ENCODE measurements at regions not wholly inside any gene's neighbourhood (a gene's known extent, or its start where the extent isn't known, plus 50 kb on each side); places are given as distances from the start of the nearest gene placed in this dataset.

GRCh38 chr18:53747210-53747609, 477.3 kb downstream of the MBD2 start:
- DNase-seq, result no peak

GRCh38 chr18:53745986-53746385, 478.5 kb downstream of the MBD2 start:
- DNase-seq, result no peak

- DNase-seq, result no peak
These were observed 479.1 kb downstream of the MBD2 start for GRCh38 chr18:53745224-53745967.

DNA sequence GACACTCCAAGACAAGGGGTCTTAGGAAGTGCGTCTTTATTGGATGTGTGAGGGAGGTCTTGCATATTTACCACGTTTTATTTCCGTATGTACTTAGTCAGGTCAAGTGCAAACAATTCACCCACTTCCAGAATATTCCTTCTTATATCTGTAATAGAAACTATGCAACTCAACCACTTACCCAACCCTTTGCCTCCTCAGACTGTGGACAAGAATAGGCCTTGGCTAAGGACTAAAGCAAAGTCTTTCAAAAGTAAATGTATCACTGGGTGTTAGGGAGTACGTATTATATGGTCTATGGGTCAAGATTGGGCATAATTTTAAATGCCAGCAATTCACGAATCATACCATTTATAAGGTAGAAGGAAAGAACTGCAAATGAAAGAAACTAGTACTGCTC, 484.8 kb downstream of the MBD2 start:
- no peak for DNase-seq

- DNase-seq, result no peak
These were observed 488.9 kb downstream of the MBD2 start for GRCh38 chr18:53735526-53735925.

DNA sequence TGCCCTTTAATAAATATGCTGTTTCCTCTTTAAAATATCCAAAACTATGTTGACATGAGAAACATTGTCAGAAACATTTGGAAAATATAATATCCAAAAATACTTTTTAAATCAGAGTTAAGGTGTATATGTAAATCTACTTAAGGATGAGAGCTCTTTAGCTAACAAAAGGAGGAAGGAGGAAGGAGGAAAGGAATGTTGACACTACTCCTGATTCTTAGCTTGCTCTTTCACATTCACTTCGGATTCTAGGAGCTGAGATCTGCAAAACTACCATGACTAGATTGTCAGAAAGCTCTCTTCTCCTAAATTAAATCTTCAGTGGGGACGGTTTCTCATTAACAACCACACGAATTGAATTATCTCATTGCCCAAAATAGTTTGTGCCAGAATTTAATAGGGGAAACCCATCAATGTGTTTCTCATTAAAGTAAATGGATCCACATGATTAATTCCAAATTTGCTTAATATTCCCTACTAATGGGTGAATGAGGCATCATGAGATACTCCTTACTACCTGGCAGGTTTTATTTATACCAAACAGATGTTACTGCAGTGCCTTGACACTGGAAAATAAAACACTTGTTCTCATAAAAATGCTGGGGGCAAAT, 509.1 kb downstream of the MBD2 start:
- DNase-seq, result no peak

DNA sequence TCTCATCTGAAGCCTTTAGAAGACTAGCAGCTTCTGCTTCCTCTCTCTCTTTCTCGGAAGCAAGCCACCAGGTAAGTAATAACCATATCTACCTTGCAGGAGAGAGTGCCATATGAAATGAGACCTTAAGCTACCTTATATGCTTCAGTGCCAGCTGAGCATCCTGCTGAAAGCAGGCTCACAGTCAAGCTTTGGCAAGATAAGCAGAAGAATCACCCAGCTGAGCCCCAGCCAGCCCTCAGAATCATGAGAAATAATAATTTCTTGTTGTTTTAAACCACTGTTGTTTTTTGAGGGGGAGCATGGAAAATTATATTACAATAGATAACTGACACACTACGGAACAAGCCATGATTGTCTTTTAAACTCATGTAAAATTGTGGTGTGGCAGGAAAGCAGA, 514.4 kb downstream of the MBD2 start:
- DNase-seq, result no peak

GRCh38 chr18:53702480-53702879, 522.0 kb downstream of the MBD2 start:
- DNase-seq, result no peak

DNA sequence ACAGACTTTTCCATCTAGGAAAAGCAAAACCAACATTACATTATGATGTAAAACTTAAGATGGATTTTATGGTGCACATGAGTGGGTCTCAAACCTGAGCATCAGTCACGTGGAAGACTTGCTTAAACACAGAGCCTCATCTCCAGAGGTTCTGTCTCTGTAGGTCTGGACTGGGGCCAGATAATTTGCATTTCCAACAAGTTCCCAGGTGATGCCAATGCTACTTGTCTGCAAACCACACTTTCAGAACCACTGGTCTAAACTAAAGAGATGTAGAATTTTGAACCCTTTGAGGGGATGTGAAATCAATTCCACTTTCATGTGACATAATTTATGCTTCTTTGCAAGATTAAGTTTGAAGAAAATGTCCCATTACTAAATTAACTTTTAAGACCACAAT, 522.8 kb downstream of the MBD2 start:
- DNase-seq, result no peak

GRCh38 chr18:53698907-53699306, 525.6 kb downstream of the MBD2 start:
- DNase-seq, result no peak

DNA sequence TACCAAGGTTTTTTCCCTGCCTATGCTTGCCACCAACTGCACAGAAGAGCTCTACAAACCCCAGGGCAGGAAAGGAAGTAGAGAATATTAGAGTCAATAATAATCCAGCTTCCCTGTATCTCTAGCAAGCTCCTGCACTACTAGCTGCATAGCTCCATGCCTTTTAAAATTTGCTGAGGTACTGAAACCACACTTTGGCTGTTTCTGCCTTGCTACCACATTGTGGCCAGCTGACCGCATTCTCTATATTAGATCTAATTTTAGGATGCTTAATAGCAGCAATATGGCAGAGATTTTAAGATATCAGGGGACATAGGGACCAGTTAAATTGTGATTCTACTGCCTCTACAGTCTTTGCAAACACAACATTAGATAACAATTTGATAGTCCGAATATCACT, 534.6 kb downstream of the MBD2 start:
- no peak for DNase-seq

GRCh38 chr18:53686965-53687364, 537.5 kb downstream of the MBD2 start:
- DNase-seq, result no peak

- DNase-seq, result no peak
These were observed 541.7 kb downstream of the MBD2 start for GRCh38 chr18:53682796-53683195.

DNA sequence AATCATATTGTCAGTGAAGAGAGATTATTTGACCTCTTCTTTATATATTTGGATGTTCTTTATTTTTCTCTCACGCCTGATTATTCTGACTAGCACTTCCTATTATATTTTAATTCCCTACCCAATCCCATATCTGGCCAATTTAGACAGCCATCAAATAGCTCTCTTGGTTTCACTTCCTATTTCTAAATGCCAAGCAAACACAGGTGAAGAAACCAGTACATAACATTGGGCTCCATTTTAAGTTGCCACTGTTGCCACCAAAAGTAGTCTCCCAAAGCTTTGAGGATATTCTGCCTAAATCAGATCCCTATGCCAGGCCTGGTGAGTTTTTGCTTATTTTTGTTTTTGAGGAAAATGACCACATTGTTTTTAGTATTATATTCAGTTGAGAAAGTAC, 547.0 kb downstream of the MBD2 start:
- DNase-seq, result no peak

GRCh38 chr18:53665701-53666100, 558.8 kb downstream of the MBD2 start:
- DNase-seq, result no peak

DNA sequence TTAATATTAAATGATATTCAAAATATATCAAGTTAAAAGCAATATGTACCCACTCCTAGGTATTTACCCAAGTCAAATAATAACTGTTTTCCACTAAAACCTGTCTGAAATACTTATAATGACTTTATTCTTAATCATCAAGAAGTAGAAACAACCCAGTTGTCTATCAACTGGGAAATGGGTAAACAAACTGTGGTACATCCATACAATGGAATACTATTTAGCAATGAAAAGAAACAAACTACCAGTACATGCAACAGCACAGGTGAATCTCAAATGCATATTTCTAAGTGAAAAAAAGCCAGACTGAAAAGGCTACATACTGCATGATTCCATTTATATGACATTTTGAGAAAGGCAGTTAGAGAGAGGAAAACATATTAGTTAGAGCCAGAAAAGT, 559.9 kb downstream of the MBD2 start:
- no peak for DNase-seq

DNA sequence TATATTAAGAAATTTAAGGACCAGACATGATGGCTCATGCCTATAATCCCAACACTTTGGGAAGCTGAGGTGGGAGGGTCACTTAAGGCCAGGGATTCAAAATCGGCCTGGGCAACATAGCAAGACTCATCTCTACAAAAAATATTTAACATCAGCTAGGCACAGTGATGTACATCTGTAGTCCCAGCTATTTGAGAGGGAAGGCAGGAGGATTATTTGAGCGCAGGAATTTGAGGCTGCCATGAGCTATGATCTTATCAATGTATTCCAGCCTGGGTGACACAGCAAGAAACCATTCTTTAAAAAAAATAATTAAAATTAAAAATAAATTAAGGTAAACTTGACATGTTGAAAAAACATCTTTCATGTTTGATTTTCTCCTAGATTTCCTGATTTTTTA, 564.2 kb downstream of the MBD2 start:
- DNase-seq, result no peak

GRCh38 chr18:53657257-53657656, 567.2 kb downstream of the MBD2 start:
- no peak for DNase-seq

DNA sequence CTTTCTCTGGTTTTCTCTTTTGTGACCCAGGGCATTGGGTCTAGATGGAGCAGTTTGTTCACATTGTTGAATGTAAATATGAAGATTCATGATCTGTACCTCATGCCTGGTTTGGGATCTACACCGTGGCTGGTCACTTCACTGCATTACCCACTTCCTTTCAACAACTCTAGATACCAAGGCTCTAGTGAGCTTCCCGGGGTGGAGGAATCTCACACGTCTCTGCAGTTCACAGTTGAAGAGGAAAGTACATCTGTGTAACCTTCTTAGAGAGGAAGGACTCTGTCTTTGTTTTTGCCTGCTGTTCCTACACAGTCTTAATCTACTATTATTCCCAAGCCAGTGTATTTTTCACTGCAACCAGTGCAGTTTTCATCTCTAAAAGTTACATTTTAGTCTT, 574.8 kb downstream of the MBD2 start:
- no peak for DNase-seq

DNA sequence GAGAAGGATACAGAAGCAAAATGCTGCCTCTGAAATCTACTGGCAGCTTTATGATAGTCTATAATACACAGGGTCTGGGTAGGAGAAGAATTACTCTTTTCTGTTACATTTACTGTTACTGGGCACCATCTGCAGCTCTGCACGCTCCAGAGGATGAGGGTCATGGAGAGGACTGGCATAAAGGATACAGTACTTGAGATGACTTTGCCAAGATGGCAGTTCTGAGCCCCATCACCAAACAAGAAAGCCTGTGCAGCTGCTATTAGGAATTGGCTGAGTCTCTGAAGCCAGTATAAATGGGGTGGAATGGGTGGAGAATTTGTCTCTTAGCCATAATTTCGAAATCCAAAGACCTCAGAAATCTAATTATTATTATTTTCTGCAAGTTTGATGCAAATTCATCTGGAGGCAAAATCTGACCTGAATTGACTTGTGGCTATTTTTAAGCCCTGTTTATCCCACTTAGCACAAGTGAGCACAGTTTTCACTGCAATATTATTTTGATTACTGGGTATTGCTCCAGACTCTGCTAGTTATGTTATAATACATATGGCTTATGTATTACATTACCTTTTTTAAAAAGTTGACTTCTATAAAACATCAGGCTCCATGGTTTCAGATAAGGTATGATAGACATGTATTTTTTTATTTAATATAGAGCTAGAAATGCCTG, 579.5 kb downstream of the MBD2 start:
- no peak for DNase-seq

DNA sequence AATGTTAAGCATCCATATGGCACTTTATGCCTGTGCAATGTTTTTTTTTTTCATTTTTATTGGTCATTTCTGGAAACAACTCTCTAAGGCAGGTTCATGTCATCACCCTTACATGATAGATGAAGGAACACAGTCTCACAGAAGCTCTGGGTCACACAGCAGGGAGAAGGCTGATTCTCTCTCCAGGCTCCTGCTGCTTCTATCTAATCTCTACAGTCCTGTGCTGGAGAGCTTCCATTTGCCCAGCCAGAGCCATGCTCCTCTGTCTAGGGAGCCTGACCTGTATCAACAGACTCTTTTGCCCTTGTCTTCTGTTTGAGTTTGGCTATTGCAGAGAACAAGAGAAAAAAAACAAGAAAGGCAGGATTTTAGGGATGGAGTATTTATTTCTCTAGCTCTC, 584.8 kb downstream of the MBD2 start:
- no peak for DNase-seq

DNA sequence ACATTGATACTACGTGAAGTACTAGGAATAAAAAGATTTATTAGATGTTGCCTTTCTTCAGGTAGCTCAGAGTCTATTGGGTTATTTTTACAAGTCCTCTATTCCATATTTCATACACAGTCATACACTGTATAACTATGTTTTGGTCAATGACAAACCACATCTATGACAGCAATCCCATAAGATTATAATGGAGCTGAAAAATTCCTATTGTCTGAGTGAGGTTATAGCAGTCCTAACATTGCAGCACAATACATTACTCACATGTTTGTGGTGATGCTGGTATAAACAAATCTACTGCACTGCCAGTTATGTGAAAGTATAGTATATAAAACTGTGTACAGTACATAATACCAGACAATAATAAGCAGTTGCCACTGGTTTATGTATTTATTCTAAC, 595.1 kb downstream of the MBD2 start:
- no peak for DNase-seq

DNA sequence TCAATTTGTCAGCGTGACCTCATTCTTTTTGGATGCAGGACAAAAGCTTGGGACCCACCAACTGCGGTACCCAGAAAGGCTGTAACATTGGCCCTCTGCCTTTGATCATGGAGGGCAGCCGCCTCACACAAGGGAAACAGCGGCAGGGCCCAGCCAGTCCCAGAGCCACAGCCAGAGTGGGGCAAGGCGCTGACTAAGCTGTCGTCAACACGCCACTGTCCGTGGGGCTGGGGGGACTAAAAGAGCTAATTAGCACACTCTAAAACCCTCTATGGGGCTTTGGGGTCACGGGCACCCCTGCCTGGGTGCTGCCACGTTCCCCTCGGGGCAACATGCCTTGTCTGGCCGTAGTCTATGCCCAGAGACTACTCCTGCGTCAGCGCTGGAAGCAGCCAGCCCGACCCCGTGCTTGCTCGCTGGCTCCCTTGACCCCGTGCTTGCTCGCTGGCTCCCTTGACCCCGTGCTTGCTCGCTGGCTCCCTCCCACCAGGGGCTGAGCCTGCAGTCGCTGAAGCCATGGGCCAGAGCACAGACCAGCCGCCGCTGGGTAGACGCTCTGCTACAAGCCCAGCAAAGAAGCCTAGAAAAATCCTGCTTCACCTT, 598.4 kb downstream of the MBD2 start:
- no peak for DNase-seq

- no peak for DNase-seq
These were observed 613.5 kb downstream of the MBD2 start for GRCh38 chr18:53610957-53611356.

All from central memory CD4-positive, alpha-beta T cell (primary cell).